GM12872 (cell line): ENCODE measurements at regions not wholly inside any gene's neighbourhood (a gene's known extent, or its start where the extent isn't known, plus 50 kb on each side); places are given as distances from the start of the nearest gene placed in this dataset.

Experiments used
- TF ChIP-seq, protein P1 (sequence below): IDR thresholded peaks from 3 replicates; pipeline ENCODE4 v1.5.1; 2011; ENCODE audit warnings: low read depth, mild to moderate bottlenecking, low read length, moderate library complexity; ENCODE audit not compliant: insufficient read depth

DNA sequence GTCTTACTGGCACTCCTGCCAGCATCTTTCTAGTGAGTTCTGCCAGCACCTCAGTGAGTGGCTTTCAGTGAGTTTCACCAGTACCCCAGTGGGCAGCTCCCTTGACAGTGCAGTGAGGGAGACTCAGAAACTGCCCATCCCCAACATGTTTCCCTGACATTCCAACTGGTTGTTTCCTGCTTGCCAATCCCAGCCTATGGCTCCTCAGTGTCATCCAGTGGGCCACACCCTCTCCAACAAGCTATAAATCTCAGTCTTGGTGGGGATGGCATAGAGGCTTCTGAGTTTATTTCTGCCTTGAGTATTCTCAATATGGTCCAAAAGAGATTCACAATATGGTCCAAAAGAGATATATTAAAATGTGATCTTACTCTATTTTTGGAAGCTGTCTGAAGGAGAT is 461.2 kb upstream of the NR3C2 start:
- TF ChIP-seq, protein P1, sequence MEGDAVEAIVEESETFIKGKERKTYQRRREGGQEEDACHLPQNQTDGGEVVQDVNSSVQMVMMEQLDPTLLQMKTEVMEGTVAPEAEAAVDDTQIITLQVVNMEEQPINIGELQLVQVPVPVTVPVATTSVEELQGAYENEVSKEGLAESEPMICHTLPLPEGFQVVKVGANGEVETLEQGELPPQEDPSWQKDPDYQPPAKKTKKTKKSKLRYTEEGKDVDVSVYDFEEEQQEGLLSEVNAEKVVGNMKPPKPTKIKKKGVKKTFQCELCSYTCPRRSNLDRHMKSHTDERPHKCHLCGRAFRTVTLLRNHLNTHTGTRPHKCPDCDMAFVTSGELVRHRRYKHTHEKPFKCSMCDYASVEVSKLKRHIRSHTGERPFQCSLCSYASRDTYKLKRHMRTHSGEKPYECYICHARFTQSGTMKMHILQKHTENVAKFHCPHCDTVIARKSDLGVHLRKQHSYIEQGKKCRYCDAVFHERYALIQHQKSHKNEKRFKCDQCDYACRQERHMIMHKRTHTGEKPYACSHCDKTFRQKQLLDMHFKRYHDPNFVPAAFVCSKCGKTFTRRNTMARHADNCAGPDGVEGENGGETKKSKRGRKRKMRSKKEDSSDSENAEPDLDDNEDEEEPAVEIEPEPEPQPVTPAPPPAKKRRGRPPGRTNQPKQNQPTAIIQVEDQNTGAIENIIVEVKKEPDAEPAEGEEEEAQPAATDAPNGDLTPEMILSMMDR, result no peak

DNA sequence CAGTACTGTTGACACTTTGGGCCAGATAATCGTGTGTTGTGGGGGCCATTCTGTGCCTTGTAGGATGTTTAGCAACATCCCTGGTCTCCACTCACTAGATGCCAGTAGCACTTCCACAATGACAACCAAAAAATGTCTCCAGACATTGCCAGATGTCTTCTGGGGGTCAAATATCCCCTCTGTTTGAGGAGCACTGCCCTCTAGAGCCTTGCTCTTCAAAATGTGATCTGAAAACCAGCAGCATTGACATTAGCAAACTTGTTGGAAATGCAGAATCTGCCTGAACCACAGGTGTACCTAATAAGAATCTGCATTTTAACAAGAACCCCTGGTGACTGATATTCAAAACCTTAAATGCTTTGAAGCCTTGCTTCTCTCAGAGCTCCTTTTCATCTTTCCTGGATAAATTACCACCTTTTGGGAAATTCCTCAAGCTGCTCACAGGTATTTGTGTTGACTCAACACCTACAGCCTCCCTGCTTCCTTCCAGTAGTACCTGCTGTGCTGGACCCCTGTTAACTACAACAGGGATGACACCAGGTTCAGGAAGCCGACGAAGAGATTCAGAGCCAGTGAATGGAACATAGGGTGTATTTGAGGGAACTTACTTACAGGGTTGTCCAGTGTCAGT is 459.0 kb upstream of the NR3C2 start:
- TF ChIP-seq, protein P1, result no peak

DNA sequence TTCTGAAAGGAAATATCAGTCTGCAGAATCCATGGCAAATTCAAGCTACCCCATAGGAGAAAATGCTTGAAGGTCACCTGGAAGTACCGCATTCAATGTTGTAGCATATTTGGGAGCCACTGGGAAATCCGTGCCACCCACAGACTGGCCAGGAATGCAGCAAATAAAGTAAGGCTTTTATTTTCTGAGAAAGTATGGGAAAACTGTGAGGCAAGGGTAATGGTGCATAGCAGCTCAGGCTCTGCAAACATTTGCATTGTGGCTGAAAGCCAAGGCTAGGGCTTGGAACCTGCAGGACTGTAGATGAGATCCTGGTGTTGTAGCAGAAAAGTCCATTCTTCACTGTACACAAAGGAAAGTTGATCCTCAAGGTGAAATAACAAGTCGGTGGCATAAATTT is 450.9 kb upstream of the NR3C2 start:
- TF ChIP-seq, protein P1, result no peak

DNA sequence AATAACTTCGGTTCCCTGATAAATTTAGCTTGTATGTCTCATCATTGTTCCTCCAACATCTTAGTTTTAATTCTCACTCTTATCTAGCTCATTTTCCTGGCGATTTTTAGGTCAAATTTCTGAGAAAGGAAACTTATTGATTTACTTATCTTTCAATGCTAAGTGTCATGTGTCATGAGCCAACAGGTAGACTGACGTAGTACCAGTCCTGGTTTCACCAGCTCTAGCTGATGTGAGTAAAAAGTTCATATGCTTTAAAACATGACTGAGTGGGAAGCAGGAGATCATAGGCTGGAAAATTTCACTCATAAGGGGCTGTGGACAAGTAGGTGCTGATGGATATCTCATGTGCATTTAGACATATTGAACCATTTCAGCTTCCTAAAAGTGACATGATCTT is 441.7 kb upstream of the NR3C2 start:
- TF ChIP-seq, protein P1, result no peak

DNA sequence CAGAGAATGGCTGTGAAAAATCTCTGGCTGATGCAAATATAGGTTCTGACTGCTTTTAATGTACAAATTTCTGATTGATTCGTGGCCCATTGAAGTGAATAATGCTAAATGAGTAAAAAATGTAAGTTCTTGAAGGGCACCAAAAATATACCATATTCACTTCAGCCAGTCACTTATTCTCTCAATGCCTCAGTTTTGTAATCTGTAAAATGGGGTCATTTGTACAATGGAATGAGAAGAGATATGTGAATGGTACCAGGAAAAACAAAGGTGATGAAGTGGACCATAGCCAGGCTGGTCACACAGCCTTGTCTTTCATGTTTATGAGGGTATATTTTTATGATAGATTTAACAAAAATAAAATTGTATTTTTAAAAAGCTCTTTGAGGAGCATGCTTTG is 441.2 kb upstream of the NR3C2 start:
- TF ChIP-seq, protein P1, result no peak

DNA sequence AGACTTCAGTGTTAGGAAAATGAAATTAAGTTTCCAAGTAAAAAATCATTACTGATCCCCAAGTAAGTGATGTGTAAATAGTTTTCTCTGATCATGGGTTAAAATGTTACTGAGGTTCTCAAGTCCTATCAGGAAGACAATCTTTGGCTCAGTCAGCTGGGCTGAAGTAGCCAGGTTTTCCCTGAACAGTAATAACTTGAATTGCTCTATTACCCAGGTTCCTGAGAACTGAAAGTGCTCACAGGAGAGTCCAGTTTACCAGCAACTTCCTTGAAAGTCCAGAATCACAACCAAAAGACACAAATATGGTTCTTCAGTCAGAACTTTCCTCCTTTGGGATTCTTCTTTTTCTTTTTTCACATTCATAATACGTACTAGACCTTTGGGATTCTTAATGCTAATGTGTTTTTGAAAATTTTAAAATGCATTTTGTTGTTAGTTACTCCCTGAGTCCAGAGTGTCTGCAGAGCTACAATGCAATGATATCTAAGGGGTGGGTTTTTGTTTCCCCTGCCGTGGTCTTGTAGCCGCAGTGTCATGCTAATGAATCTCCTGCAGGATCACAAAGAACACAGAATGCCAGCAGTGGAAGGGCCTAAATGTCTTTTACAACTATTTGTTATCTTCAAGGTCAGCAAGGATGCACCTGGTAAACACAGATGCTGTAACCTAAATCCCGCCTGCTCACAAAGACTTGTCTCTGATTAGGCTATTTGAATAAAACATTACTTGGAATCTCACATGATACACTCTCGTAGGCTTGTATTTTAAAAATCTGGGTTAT is 439.8 kb upstream of the NR3C2 start:
- TF ChIP-seq, protein P1, result no peak

DNA sequence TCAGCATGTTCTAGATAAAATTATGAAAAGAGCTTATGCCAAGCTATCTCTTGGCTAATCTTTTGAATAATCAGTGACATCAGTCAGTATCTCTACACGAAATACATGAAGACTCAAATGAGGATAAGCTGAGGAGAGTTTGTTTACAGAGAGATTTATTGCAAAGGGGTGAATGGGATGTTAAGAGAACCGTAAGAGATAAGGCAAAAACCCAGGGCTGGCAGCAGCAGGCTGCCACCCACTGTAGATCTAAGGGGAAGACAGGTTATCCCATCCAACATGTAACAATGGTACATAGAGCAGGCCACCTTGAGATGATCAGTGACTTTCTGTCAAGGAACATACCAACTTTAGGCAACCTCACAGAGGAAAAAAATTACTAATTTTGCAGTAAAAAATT is 432.1 kb upstream of the NR3C2 start:
- TF ChIP-seq, protein P1, result no peak
